ENCODE measurements at regions not wholly inside any gene's neighbourhood (a gene's known extent, or its start where the extent isn't known, plus 50 kb on each side); places are given as distances from the start of the nearest gene placed in this dataset.

DNA sequence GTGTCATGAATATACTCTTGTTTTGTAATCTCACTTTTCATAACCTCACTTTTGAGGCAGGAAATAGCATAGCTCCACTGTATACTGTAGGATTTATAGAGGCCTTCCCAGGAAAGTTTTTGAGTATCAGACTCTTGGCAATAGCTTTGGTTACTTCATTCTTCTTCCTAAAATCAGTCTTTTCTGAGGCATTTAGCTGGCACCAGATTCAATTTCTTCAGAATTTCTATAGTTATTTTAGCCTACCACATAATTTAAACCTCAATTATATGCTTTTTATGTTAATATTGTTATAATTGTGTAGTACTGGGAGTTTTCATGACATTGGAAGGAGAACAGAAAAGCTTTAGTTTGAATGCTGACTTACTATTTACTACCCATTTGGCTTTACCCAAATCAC is 322.3 kb upstream of the FAR2 start:
- DNase-seq: no peak

DNA sequence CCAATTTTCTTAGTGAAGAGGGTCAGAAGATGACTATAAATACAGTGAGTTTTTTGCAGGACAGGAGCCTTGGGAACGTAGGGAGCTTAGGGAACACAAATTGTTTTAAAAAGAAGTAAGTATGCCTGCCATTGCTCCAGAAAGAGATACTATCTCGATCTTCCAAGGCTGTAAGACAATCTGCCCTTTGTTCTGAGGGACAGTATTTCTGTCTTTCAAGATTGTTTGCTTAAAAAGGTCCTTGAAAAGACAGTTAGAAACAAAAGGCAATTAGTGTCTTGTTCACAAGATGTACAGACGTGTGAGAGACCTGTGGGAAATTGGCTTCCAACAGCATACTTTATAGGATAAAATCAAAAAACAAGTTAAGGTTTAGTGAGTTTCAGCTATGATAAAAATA is 321.2 kb upstream of the FAR2 start:
- DNase-seq: no peak

DNA sequence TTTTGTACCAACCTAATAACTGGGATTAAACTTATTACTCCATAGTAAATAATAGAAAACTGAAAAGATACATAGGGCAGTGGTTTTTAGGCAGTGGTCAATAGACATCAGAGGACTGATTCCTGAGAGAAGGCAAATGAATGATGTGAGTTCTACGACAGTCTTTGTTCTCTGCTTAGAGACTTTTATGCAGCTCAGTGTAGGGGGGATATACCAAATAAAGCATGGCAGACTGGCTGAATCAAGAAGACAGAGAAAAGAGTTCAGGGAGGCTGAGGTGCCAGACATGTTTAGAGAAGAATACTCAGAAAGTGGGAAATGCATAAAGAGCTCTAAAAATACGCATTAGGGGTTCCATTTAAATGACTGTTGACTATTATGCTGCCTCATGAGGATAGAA is 320.8 kb upstream of the FAR2 start:
- no peak for DNase-seq

DNA sequence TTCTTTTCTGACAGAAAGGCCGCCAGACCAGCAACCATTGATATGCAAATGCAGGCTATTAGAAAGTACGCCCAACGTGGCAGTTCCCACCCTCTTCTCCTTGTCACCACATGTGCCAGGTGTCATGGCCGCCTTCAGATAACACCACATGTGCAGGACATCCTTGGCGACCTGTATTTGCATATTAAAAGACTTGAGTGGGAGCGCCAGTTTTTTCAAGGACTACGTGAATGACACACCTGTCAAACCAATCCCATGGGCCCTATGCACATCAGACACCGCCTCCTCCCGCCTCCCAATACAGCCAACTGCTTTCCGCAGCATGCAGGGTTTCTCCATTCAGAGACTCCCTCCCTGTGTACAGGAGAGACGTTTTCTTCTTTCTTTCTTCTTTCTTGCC is 318.6 kb upstream of the FAR2 start:
- no peak for DNase-seq

DNA sequence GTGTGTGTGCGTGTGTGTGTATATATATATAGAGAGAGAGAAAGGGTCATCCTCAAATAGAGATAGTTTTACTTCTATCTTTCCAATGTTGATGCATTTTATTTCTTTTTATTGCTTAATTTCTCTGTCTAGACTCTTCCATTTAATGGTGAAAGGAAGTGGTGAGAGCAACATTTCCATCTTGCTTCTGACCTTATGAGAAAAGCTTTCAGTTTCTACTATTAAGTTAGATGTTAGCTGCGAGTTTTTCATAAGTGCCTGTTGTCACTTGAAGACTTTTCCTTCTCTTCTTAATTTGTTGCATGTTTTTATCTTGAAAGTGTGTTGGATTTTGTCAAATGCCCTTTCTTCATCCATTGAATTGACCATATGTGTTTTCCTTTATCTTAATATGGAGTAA is 304.4 kb upstream of the FAR2 start:
- DNase-seq: no peak

DNA sequence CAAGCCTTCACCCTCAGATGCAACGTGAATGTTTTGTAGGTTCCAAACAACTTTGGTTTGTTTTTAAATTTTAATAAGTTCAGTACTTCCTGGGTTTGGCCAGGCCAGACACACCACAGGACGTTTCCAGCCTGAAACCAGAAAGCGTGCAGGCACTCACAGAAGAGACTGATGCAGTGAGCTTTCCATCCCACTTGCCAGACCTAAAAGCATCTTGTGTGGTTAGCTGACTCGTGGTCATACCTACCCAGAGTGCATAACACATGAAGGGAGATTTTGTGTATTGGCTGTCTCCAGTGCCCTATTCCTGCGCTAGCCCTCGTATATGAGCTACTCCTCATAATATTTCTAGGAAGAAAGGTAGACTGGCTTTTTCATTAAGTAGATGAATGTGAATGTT is 297.3 kb upstream of the FAR2 start:
- no peak for DNase-seq

DNA sequence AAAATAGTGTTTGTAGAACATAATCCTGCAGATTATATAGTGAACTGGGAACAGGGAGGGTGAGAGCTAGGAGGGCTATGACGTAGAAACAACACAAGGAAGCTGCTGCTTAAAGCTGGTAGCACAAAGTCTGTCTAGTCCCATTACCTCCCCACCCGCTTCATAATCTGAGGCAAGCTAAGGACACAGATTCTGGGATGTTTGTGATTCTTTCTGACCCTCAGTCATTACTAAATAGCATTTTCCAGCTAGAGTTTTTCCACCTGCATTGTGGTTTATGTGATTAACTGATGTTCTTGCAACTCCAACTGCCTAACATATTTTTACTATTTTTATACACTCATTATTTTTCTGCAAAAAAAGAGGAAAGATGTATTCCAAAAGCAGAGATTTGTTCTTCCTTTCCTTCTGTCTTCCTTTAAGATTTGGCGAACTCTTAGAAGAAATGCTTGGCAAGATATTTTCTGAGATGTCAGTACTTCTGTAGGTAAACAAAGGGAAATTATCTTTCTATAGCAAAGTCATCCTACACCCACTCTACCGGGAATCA is 293.2 kb upstream of the FAR2 start:
- DNase-seq: peak; percentile 18

DNA sequence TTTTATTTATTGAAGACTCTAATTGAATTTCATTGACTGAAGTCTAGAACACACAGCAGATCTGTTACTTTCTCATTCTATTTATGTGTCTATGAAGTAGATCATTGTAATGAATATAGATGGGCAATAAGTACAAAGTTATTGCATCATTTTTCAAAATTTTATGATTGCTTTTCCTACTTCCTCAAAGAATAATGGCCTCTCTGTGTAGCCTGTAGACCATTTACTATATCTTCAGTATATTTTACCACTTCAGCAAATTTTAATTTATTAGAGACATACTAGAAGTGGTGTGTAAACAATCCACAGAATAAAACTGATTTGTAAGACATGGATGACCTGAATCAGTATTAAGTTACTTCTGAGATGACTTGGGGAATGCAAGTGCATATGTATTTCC is 291.7 kb upstream of the FAR2 start:
- DNase-seq: no peak

DNA sequence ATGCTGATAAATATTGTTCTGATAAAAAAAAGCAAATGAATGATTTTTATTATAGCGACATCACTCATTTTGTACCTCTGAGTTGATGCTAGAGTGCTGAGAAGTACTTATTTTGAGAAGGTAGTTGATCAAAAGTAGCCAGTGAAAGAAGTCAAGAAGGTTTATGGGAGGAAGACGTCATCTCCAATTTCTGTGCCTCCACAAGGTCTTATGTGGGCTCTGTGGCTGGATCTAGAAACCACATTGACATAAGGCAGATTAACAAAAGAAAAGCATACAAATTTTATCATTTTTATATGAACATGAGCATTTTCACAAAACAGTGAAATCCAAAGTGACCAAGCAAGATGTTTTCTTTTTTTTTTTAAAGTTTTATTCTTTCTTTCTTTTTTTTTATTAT is 289.5 kb upstream of the FAR2 start:
- DNase-seq: no peak

DNA sequence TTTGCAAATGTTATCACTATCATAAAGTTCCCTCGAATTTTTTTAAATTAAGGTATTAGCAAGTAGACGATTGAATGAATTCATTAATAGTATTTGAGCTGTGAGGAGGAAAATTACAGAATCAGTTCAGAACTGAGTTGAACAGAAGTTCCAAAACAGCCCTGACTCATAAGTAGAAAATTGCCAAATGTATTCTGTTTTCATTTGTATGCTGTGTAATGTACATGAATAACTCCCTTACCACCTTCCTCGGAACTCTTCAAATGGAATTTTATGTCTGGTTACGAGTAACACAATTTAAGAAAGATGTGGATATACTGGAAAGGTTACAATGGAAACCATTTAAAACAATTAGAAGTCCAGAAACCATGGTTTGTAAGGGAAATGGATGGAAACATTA is 283.3 kb upstream of the FAR2 start:
- no peak for DNase-seq

DNA sequence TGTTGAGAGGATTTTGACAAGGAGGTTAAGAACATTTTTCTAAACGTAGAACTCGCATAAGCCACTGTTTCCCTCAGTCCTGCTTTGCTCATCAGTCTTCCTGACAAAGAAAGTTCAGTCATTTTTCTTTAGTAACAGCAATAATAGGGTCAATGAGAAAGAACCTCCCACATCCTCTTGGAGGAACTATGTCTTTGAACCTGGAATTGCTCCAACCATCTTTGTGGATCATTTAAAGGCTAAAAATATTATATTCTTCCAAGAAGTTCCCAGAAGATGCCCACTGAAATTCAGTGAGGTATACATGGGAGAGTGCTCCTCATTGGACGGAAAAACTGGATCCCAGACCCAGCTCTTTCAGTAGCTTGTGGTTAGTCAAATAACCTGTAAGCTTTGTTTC is 282.8 kb upstream of the FAR2 start:
- DNase-seq: no peak

DNA sequence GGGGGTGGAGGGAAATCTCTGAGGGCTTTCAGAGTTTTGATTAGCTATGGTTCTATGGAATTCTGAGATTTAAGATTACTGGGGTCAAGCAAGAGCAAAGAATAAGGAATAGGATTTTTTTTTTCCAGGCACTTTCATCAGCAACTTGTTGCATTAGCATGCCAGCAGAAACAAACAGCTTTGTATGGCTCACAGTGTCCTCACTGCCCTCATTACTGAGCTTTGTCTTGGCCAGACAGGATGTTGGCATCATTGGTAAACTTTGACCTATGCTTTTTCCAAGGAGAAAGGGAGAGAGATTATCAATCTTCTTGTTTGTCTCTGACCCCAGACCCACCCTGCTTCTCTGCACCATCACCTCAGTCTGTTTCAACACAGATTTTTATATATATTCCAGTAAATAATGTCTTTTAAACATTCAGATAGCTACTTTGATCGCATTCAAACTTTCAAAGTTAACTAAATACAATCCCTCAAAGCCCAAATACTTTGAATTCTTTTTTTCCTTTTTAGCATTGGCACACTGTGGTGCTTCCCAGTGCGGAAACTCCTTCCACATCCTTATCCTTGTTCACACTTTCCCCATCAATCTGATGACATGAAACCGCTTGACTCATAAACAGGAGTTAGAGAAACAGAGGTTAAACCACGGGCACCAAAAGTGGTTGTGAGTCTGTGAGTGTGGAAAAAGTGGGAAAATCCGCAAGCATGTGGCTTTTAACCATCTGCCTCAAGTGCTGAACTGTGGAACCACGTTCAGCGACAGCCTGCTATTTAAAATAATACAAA is 282.2 kb upstream of the FAR2 start:
- no peak for DNase-seq

DNA sequence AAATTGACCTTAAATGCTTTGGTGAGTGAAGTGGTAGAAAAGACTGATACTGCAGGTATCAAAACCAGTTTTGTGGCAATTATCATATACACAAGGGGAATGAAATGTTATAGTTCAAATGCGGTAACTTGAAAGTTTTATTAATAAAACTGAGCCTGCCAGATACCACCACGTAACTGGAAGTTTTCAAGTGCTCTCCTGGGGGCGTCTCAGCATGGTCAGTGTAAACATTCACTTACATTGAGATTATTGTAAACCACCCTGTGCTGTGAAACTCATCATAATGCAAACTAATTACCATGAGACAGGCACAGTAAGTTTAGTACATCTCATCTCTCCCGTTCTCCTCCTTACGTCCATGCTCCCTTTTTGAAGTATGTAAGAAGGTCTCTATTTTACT is 280.7 kb upstream of the FAR2 start:
- DNase-seq: no peak

DNA sequence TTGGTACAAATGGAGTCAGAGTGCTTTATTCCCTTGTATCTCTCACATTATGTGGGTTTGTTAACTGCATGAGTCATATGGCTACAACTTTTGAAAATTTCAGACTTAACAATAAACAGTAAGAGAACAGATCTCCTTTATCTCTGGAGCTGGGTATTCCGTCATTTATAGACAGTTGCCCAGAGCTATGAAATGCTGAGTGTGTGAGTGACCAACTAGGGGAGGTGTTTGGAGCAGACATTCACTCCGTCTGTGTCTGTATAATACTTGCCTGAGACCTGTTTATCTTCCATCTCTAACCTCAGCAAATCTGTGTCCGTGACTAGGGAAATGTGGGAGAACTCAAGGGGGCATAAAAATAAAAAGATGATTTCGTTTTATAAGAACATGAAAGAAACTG is 279.9 kb upstream of the FAR2 start:
- peak; percentile 37 for DNase-seq

DNA sequence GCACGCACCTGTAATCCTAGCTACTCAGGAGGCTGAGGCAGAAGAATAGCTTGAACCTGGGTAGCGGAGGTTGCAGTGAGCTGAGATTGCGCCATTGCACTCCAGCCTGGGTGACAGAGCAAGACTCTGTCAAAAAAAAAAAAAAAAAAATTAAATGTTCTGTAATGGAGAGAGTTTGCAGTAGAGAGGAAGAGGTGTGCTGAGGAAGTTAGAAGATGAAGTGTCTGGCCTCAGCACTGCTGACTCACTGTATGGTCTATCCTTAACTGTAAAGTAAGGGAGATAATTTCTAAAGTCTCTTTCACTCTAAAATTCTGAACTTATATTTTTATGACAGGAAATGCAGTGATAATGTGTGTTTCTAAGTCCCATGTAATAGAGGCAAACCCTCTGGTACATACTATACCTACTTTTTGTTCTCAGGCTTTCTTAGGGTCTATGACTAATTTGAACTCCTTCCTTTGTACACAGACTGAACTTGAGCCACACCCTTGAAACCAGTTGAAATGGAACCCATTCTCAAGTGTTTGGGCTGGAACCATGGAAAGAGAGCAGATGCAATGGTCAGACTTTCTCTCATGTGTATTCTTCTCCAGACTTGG is 278.1 kb upstream of the FAR2 start:
- DNase-seq: no peak

DNA sequence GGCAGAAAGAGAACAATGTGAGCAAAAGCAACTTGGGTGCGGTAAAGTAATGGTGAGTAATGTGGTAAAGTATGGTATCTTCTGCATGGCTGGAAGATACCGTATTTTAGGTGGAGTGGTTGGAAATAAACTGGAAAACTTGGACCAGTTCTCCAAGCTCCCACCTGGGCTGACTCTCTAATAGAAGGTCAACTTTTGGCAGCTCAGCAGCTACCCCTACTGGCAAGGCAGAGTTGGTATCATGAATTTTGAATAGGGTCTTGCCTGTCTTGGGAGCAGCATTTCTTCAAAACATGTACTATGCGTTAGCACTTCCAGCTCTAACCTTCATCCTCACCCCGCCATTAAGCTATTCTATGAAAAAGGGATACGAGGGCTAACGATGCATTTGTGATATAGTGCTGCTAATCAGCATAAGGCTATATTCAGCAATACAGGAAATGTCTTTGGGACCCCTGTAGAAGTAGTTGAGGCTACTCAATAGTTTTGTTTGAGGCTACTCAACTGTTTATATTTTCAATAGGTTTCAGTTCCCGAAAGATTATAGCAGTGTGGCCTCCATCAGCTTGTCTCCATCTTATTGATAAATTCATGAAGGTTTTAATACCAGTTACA is 276.3 kb upstream of the FAR2 start:
- DNase-seq: peak; percentile 65

DNA sequence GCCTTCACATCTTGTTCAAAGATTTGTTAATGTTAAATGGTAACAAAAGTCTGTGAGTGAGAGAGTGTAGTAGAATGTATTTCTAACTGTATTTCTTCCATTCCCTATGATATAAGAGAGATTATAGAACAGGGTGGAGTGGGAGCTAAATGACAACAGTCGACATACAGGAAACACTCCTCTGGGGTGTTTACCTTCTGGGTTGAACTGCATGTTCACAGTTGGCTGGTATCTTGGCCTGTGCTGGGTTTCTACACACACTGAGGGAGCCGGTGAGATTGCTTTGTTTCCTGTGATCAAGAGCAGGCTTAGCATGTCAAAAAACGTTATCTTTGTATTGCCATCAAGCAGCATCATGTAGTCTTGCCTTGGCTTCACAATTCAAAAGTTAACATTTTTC is 274.3 kb upstream of the FAR2 start:
- DNase-seq: no peak

DNA sequence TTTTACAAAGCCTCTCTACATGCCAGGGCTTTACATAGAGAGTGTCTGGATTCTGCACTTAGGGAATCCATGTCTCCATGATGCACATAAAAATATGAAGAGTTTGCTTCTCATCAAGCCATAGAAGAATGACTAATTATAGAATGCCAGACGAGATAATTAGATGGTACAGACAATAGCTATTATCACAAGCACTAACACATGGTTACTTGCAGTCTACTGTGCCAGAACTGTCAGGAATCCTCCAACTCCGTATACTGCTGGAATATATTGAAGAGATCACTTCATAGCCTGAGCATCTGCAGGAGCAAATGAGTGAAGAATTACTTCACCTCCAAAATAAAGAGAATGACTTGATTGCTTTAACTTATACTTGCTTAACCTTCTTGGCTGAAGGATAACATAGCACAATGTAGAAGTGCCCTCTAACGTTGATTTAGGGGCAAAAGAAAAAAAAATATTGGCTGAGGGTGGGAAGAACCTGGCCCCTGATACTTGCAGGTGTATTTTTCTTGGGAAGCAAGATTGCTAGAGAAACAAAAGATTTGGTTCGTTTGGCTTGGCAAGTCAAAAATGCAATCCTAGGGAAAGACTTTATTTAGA is 272.8 kb upstream of the FAR2 start:
- DNase-seq: no peak

DNA sequence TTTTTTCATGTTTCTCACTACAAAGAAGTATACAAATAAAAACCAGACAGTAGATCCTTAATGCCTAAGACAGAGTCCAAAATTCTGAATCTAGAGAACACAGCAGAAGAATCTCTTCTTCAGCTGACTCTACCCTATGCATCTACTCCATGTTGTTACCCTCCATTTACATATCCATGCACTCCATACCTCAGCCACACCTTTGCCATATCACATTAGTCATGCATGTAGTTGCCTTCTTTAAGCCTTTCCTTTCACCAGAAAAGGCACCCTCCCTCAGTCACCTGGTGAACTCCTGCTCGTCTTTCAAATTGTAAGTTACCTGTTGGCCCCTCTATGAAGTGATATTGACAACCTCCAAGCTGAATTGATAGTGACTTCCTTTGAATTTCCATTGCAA is 271.2 kb upstream of the FAR2 start:
- DNase-seq: no peak

DNA sequence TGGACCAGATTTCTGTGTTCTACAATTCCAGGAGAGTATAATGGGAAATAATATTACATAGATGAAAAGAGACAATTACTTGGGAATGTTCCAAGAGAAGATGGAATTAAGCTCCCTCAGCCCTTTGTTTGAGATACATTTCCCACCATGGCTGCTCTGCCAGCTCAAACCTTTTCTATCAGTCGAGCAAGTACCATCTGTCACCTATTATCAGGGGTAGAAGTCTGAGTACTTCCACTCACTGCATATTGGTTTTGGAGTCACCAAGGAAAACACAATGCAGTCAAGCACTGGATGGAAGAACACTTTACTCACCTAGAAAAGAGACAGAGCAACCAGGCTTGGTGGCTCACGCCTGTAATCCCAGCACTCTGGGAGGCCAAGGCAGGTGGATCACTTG is 270.4 kb upstream of the FAR2 start:
- no peak for DNase-seq

DNA sequence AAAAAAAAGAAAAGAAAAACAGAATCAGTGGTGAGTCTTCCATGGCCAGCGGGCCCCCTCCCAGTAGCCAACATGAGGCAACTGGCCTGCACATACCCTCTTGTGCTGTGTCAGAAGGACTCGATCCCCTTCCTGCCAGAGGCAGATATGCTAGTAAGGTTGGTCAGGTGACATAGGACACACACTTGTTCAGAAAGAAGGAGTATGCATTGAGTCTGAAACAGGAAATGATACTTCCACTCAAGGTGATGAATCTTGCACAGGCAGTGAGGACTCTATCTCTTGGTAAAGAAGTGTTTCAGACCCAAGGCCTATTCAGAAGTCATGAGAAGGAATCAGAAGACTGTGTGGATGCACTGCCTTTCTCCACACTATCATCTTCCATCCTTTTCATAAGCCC is 269.7 kb upstream of the FAR2 start:
- DNase-seq: no peak

DNA sequence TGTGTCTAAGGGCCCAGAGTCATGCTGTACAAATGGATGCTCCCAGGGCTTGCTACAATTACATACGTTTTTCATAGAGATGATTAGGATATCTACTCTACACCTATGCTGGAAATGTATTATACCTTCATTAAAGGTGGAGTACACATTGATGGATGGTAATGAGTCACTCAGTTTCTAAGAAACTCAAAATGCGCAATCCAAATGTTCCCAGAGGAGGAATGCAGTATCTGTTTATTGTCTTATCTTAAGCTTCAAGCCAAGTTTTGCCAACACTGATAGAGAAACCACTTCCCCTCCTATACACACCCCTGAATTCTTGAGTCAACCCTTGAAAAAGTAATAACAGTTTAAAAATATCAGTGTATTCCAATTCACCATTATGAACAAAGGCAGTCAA is 266.6 kb upstream of the FAR2 start:
- no peak for DNase-seq

DNA sequence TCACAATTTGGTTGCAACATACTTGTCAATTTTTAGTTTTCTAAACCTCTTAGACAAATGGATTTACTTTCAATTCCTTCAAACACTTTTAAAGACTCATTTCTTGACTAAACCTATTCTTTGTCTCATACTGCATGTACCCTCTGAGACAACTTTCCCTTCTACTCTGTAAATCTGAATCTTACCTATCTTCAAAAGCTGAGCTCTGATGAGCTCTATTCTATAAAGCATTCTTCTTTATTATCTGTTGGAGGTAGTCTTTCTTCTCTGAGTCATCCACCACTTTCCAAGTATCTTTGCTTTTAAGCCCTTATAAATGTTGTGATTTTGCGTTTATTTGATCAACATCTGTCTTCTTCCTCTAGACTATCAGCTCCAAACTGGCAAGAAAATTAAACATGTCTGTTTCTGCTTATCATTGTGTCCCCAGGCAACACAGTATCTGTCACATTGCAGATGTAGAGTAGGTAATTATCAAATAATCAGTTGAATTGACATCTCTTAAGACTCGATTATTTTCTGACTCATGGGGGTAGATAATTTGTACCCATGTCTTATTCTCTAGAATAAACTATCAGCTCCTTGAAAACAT is 265.6 kb upstream of the FAR2 start:
- DNase-seq: no peak

Measured in fibroblast of skin of abdomen (primary cell).